IMR-90 (cell line): ENCODE measurements at regions not wholly inside any gene's neighbourhood (a gene's known extent, or its start where the extent isn't known, plus 50 kb on each side); places are given as distances from the start of the nearest gene placed in this dataset.

ENCODE experiments used
- ATAC-seq: fragments of 200-7000 bp; cut with Tn5 transposase; 2 replicates; pipeline ENCODE4 v1.9.1; 2020; ENCODE audit warnings: low read depth, mild to moderate bottlenecking, moderate library complexity
- BruUV-seq: library from RNA; stranded (reverse); fragments of 400-500 nt; replicated peaks from 2 replicates; lab custom pipeline; 2021; lab: Mats Ljungman, UMichigan
- CTCF ChIA-PET: fragments of 300-600 bp; formaldehyde crosslinking; extraction: SDS; loops from one replicate; lab custom pipeline; 2021; ENCODE audit warnings: antibody characterized with exemption; lab: Yijun Ruan, JAX
- POLR2A ChIA-PET: fragments of 300-600 bp; sonication (Branson Sonifier 250); formaldehyde crosslinking; loops from one replicate; lab custom pipeline; 2022; ENCODE audit warnings: antibody characterized with exemption; ENCODE audit not compliant: unreplicated experiment; lab: Charles Lee
- DNase-seq: peaks from one replicate; pipeline ENCODE4 v3.0.0; 2013
- H2AFZ ChIP-seq: replicated peaks from 2 replicates; pipeline ENCODE3; 2013; ENCODE audit warnings: low read length, mild to moderate bottlenecking; ENCODE audit not compliant: poor library complexity
- H2AK5ac ChIP-seq: 2 replicates; pipeline ENCODE4 v1.6.1; 2013; ENCODE audit warnings: low read depth, low read length, inconsistent platforms
- H2AK9ac ChIP-seq: replicated peaks from 2 replicates; pipeline ENCODE3; 2013; ENCODE audit warnings: mild to moderate bottlenecking, low read depth, low read length, moderate library complexity; ENCODE audit not compliant: poor library complexity
- H2BK120ac ChIP-seq: 2 replicates; pipeline ENCODE4 v1.6.1; 2013; ENCODE audit warnings: low read depth, low read length, inconsistent platforms
- H2BK15ac ChIP-seq: 3 replicates; pipeline ENCODE4 v1.6.1; 2013; ENCODE audit warnings: low read depth, low read length, inconsistent platforms
- H2BK20ac ChIP-seq: 2 replicates; pipeline ENCODE4 v1.6.1; 2013; ENCODE audit warnings: low read depth, mild to moderate bottlenecking, inconsistent platforms, low read length, moderate library complexity
- H2BK5ac ChIP-seq: 2 replicates; pipeline ENCODE4 v1.6.1; 2013; ENCODE audit warnings: mild to moderate bottlenecking, low read depth, low read length, inconsistent platforms; ENCODE audit not compliant: poor library complexity, severe bottlenecking
- H3K14ac ChIP-seq: replicated peaks from 2 replicates; pipeline ENCODE4 v1.6.1; 2013; ENCODE audit warnings: low read depth, low read length, inconsistent platforms
- H3K18ac ChIP-seq: 2 replicates; pipeline ENCODE4 v1.6.1; 2013; ENCODE audit warnings: low read depth, low read length, control low read depth
- H3K23ac ChIP-seq: 2 replicates; pipeline ENCODE4 v1.6.1; 2013; ENCODE audit warnings: low read depth, low read length, inconsistent platforms
- H3K27ac ChIP-seq: 2 replicates; pipeline ENCODE4 v1.5.1; 2013; ENCODE audit warnings: mild to moderate bottlenecking, control low read depth, low read length; ENCODE audit not compliant: insufficient read depth
- H3K27me3 ChIP-seq: 2 replicates; pipeline ENCODE4 v1.6.1; 2013; ENCODE audit warnings: low read length; ENCODE audit not compliant: control insufficient read depth, insufficient read depth
- H3K36me3 ChIP-seq: 2 replicates; pipeline ENCODE4 v1.6.1; 2013; ENCODE audit warnings: low read length, mixed read lengths; ENCODE audit not compliant: control insufficient read depth, insufficient read depth
- H3K4ac ChIP-seq: 2 replicates; pipeline ENCODE4 v1.6.1; 2013; ENCODE audit warnings: low read depth, low read length, inconsistent platforms
- H3K4me1 ChIP-seq: 2 replicates; pipeline ENCODE4 v1.6.1; 2013; ENCODE audit warnings: low read length, mixed read lengths; ENCODE audit not compliant: control insufficient read depth, insufficient read depth
- H3K4me2 ChIP-seq: 2 replicates; pipeline ENCODE4 v1.6.1; 2013; ENCODE audit warnings: low read depth, mild to moderate bottlenecking, control low read depth, low read length, moderate library complexity
- H3K4me3 ChIP-seq: 2 replicates; pipeline ENCODE4 v1.5.1; 2013; ENCODE audit warnings: low read depth, mild to moderate bottlenecking, control low read depth, low read length, moderate library complexity; ENCODE audit not compliant: insufficient read depth
- H3K56ac ChIP-seq: 2 replicates; pipeline ENCODE4 v1.6.1; 2013; ENCODE audit warnings: low read length, inconsistent platforms; ENCODE audit not compliant: insufficient read depth; ENCODE audit errors: extremely low read depth
- H3K79me1 ChIP-seq, 2 experiments: 2 replicates each; pipeline ENCODE4 v1.6.1; 2013; ENCODE audit warnings: low read length in 2 of 2, inconsistent platforms in 1 of 2, low read depth in 1 of 2
- H3K9ac ChIP-seq: 2 replicates; pipeline ENCODE4 v1.6.1; 2013; ENCODE audit warnings: low read depth, low read length, control low read depth
- H3K9me1 ChIP-seq: 2 replicates; pipeline ENCODE4 v1.6.1; 2013; ENCODE audit warnings: low read length, inconsistent platforms; ENCODE audit not compliant: insufficient read depth
- H3K9me3 ChIP-seq: 2 replicates; pipeline ENCODE4 v1.6.1; 2013; ENCODE audit warnings: low read length; ENCODE audit not compliant: control insufficient read depth, insufficient read depth
- H4K20me1 ChIP-seq: 2 replicates; pipeline ENCODE4 v1.6.1; 2013; ENCODE audit warnings: low read length, inconsistent platforms; ENCODE audit not compliant: insufficient read depth
- H4K5ac ChIP-seq: 2 replicates; pipeline ENCODE4 v1.6.1; 2013; ENCODE audit warnings: mild to moderate bottlenecking, low read depth, low read length, control low read depth
- H4K8ac ChIP-seq, 2 experiments: 2 replicates each; pipeline ENCODE4 v1.6.1; 2013; ENCODE audit warnings: low read depth in 2 of 2, low read length in 2 of 2, control low read depth in 1 of 2, inconsistent platforms in 1 of 2
- H4K91ac ChIP-seq: 2 replicates; pipeline ENCODE4 v1.6.1; 2013; ENCODE audit warnings: low read depth, low read length, inconsistent platforms; ENCODE audit not compliant: insufficient read depth
- BHLHE40 ChIP-seq: fragments of 150-350 bp; IDR thresholded peaks from 2 replicates; pipeline ENCODE4 v1.6.1; 2016; ENCODE audit warnings: mild to moderate bottlenecking, low read depth, low read length
- CEBPB ChIP-seq: IDR thresholded peaks from 2 replicates; pipeline ENCODE4 v1.6.1; 2012; ENCODE audit warnings: low read depth, low read length, improper control_type of control experiment
- MAFK ChIP-seq: IDR thresholded peaks from 2 replicates; pipeline ENCODE4 v1.6.1; 2012; ENCODE audit warnings: low read depth, low read length, improper control_type of control experiment
- MXI1 ChIP-seq: IDR thresholded peaks from 2 replicates; pipeline ENCODE4 v1.6.1; 2012; ENCODE audit warnings: low read depth, mild to moderate bottlenecking, low read length, moderate library complexity, borderline replicate concordance
- RCOR1 ChIP-seq: IDR thresholded peaks from 2 replicates; pipeline ENCODE4 v1.6.1; 2012; ENCODE audit warnings: mild to moderate bottlenecking, low read length, improper control_type of control experiment; ENCODE audit not compliant: insufficient replicate concordance
- RFX5 ChIP-seq: IDR thresholded peaks from 2 replicates; pipeline ENCODE4 v1.8.0; 2012; ENCODE audit warnings: low read depth, mild to moderate bottlenecking, low read length, moderate library complexity
- SMC3 ChIP-seq: fragments of 150-350 bp; IDR thresholded peaks from 2 replicates; pipeline ENCODE4 v1.6.1; 2016; ENCODE audit warnings: low read depth, mild to moderate bottlenecking, antibody characterized with exemption, low read length, moderate library complexity
- WGBS, 2 experiments: methylation state at CpG; one replicate each; pipeline versions ENCODE4 v1.1.5 to v1.1.7; 2013; ENCODE audit warnings: missing lambda C conversion rate in 2 of 2; ENCODE audit not compliant: insufficient read length in 1 of 2; ENCODE audit errors: extremely low coverage in 2 of 2; 5-methylcytosine and 5-hydroxymethylcytosine counted together
- dilution Hi-C: fragments of 300-500 bp; cut with HindIII; formaldehyde crosslinking; loops from one replicate; pipeline ENCODE4 v1.14.3; 2018; ENCODE audit warnings: low sequenced_read_pairs; ENCODE audit not compliant: unreplicated experiment
- in situ Hi-C: fragments of 300-500 bp; cut with MboI; formaldehyde crosslinking; loops from 3 replicates; pipeline ENCODE4 v1.14.3; 2019; ENCODE audit warnings: low sequenced_read_pairs, inconsistent platforms, mixed read lengths
- intact Hi-C: fragments of 100-400 bp; cut with micrococcal nuclease; formaldehyde crosslinking; loops from 2 replicates; pipeline ENCODE4 v1.10.0; 2022
- TF ChIP-seq, protein P1 (sequence below): conservative IDR thresholded peaks from 2 replicates; pipeline ENCODE4 v1.5.1; 2012; ENCODE audit warnings: mild to moderate bottlenecking, low read depth, low read length, improper control_type of control experiment

DNA sequence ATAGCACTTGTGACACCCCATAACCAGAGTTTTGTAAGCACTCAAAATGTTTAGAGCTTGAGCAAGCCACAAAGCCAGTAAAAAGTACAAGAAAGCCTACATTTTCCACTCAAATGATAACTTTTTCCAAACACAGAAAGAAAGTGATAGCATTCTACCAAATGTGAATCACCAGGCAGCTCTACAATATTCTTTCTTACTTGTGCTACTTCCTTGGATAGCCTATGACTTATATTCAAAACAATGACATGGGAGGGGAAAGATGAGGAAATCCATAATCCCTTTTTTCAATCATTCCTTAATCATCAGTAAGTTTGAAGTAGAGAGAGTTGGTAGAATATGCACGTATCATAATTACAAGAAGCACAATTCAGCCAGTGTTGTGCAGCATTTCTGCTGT, 650.8 kb upstream of the PCDH9 start:
- Histone ChIP-seq H4K91ac (no peak overlapping the region), H3K4me2 (no peak overlapping the region), H2BK120ac (no peak overlapping the region), H3K14ac (no peak overlapping the region), H4K8ac (no peak overlapping the region), H2BK5ac (no peak overlapping the region), H3K4ac (no peak overlapping the region), H3K56ac (no peak overlapping the region), H2BK15ac (no peak overlapping the region), H3K4me3 (no peak overlapping the region), H3K79me1 (no peaks in the 10 kb centered on the region), H3K9me3 (peaks cover 11% of the 10 kb centered on the region; the same call in 1 of the 2 replicates), H3K23ac (no peak overlapping the region), H3K18ac (no peak overlapping the region), H4K5ac (no peak overlapping the region), H3K27ac (no peak overlapping the region), H3K27me3 (no peaks in the 10 kb centered on the region), H4K20me1 (no peaks in the 10 kb centered on the region), H3K9me1 (no peaks in the 10 kb centered on the region), H2BK20ac (no peak overlapping the region), H3K4me1 (no peaks in the 10 kb centered on the region), H3K9ac (no peak overlapping the region), H2AK9ac (no peak overlapping the region), H2AFZ (no peak overlapping the region), H2AK5ac (no peak overlapping the region), H3K36me3 (no peaks in the 10 kb centered on the region)
- TF ChIP-seq SMC3 (no peak), RCOR1 (no peak), BHLHE40 (no peak), CEBPB (no peak), MXI1 (no peak), RFX5 (no peak), MAFK (no peak)
- TF ChIP-seq, protein P1, sequence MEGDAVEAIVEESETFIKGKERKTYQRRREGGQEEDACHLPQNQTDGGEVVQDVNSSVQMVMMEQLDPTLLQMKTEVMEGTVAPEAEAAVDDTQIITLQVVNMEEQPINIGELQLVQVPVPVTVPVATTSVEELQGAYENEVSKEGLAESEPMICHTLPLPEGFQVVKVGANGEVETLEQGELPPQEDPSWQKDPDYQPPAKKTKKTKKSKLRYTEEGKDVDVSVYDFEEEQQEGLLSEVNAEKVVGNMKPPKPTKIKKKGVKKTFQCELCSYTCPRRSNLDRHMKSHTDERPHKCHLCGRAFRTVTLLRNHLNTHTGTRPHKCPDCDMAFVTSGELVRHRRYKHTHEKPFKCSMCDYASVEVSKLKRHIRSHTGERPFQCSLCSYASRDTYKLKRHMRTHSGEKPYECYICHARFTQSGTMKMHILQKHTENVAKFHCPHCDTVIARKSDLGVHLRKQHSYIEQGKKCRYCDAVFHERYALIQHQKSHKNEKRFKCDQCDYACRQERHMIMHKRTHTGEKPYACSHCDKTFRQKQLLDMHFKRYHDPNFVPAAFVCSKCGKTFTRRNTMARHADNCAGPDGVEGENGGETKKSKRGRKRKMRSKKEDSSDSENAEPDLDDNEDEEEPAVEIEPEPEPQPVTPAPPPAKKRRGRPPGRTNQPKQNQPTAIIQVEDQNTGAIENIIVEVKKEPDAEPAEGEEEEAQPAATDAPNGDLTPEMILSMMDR, result no peak
- no peak for ATAC-seq
- intact Hi-C loops, result no loop called here
- DNase-seq, result no peak
- in situ Hi-C loops, result no loop called here
- ChIA-PET POLR2A (no interaction called here), CTCF (no interaction called here)
- dilution Hi-C loops, result no loop called here
- no CpG with 5 or more reads among the region's 1 CpG for WGBS, 2 experiments
- no TSS peak for BruUV-seq
